Bronchial epithelial cell (primary cell): ENCODE measurements at regions not wholly inside any gene's neighbourhood (a gene's known extent, or its start where the extent isn't known, plus 50 kb on each side); places are given as distances from the start of the nearest gene placed in this dataset.

ENCODE experiments used
- DNase-seq: peaks from one replicate; pipeline ENCODE4 v3.0.0-alpha.2; 2010; ENCODE audit warnings: low read depth
- FAIRE-seq: peaks from 2 replicates; lab custom pipeline; 2011; peaks lifted over from hg19 to GRCh38; lab: Jason Lieb, UNC
- H3K27me3 ChIP-seq: 2 replicates; pipeline ENCODE4 v1.5.1; 2011; ENCODE audit warnings: low read length; ENCODE audit not compliant: control insufficient read depth, insufficient read depth
- H3K36me3 ChIP-seq: 2 replicates; pipeline ENCODE4 v1.5.1; 2011; ENCODE audit warnings: low read length; ENCODE audit not compliant: control insufficient read depth, insufficient read depth
- H3K4me3 ChIP-seq: 2 replicates; pipeline ENCODE4 v1.5.1; 2011; ENCODE audit warnings: mild to moderate bottlenecking, low read depth, low read length, control low read depth
- CTCF ChIP-seq: IDR thresholded peaks from 2 replicates; pipeline ENCODE4 v1.5.1; 2011; ENCODE audit warnings: mild to moderate bottlenecking, moderate library complexity, low read length, control low read depth, inconsistent platforms; ENCODE audit not compliant: insufficient read depth, severe bottlenecking

DNA sequence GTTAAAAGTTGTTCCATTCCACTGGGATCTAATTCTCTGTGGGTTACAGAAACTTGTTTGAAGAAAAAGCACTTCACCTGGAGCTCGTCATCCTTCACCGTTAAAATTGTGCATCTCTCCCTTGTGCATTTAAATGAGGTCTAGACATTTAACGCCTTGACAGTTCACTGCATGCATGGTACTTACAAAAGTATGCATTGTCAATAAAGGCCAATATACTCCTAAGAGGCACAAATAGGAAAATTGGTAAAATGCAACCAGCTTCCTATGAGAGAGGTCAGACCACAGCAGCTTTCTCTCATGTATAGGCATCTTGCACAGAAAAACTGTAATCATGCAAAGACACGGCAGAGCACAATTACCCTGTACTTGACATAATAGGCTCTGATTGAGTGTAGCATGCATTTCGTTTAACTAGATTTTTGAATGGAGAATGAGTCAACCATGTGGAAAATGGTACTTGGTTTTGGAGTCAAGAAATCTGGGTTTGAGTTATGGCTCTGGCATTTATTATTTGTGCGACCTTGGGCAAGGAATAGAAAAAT lies 378.5 kb downstream of the RFPL4B start:
- DNase-seq = no peak
- FAIRE-seq = no peak

GRCh38 chr6:112735129-112735528 lies 388.0 kb downstream of the RFPL4B start:
- Histone ChIP-seq H3K36me3 (no peaks in the 10 kb centered on the region), H3K4me3 (no peak overlapping the region), H3K27me3 (no peaks in the 10 kb centered on the region)
- TF ChIP-seq CTCF = no peak
- DNase-seq (no peak), FAIRE-seq (no peak)

More for the DNA sequence above, 378.5 kb downstream of the RFPL4B start:
- no peak overlapping the region for H3K4me3 ChIP-seq
- TF ChIP-seq CTCF = no peak
- no peaks in the 10 kb centered on the region for H3K27me3 ChIP-seq
- H3K36me3 ChIP-seq = no peaks in the 10 kb centered on the region

DNA sequence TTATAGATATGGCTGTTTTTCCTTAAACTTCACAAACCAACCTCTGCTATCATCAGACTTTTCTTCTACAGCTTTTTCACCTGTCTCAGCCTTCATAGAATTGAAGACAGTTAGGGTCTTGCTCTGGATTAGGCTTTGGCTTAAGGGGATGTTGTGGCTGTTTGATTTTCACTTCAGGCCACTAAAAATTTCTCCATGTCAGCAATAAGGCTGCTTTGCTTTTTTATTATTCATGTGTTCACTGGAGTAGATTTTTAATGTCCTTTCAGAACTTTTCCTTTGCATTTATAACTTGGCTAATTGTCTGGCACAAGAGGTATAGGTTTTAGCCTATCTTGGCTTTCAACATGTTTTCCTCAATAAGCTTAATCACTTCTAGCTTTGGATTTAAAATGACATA lies 392.6 kb downstream of the RFPL4B start:
- no peaks in the 10 kb centered on the region for H3K36me3 ChIP-seq
- DNase-seq (no peak), FAIRE-seq (no peak)
- no peak for TF ChIP-seq CTCF
- H3K27me3 ChIP-seq = no peaks in the 10 kb centered on the region
- H3K4me3 ChIP-seq = no peak overlapping the region

- TF ChIP-seq CTCF = no peak
- DNase-seq (no peak), FAIRE-seq (no peak)
- H3K4me3 ChIP-seq = no peak overlapping the region
- no peaks in the 10 kb centered on the region for H3K27me3 ChIP-seq
- H3K36me3 ChIP-seq = no peaks in the 10 kb centered on the region
Measured at GRCh38 chr6:112743323-112743722, 396.2 kb downstream of the RFPL4B start.

- no peaks in the 10 kb centered on the region for H3K27me3 ChIP-seq
- no peak overlapping the region for H3K4me3 ChIP-seq
- TF ChIP-seq CTCF = no peak
- H3K36me3 ChIP-seq = no peaks in the 10 kb centered on the region
- DNase-seq (peak; percentile 1), FAIRE-seq (no peak)
Measured at GRCh38 chr6:112744827-112745226, 397.7 kb downstream of the RFPL4B start.

- Histone ChIP-seq H3K36me3 (no peaks in the 10 kb centered on the region), H3K27me3 (no peaks in the 10 kb centered on the region), H3K4me3 (no peak overlapping the region)
- DNase-seq = no peak
- no peak for FAIRE-seq
- TF ChIP-seq CTCF = no peak
Measured at GRCh38 chr6:112745765-112746164, 398.6 kb downstream of the RFPL4B start.
